Osteoblast (primary cell): ENCODE measurements at regions not wholly inside any gene's neighbourhood (a gene's known extent, or its start where the extent isn't known, plus 50 kb on each side); places are given as distances from the start of the nearest gene placed in this dataset.
A peak's percentile ranks its signal among the peaks of the same experiment; 100 is the strongest.

Source experiments
- DNase-seq: peaks from one replicate; pipeline ENCODE4 v3.0.0; 2011; ENCODE audit warnings: low spot score, mixed read lengths; ENCODE audit not compliant: insufficient read length; ENCODE audit errors: missing footprints
- H2AFZ ChIP-seq: 2 replicates; pipeline ENCODE4 v1.6.0; 2011; ENCODE audit warnings: mild to moderate bottlenecking, low read length
- H3K27ac ChIP-seq: 2 replicates; pipeline ENCODE4 v1.5.1; 2011; ENCODE audit warnings: mild to moderate bottlenecking, low read depth, low read length, moderate library complexity
- H3K27me3 ChIP-seq: 2 replicates; pipeline ENCODE4 v1.6.0; 2012; ENCODE audit warnings: mild to moderate bottlenecking, control low read depth, inconsistent platforms, low read length, moderate library complexity; ENCODE audit not compliant: insufficient read depth
- H3K36me3 ChIP-seq: 2 replicates; pipeline ENCODE4 v1.5.1; 2011; ENCODE audit warnings: mild to moderate bottlenecking, low read length, control low read depth, moderate library complexity; ENCODE audit not compliant: insufficient read depth
- H3K4me1 ChIP-seq: 2 replicates; pipeline ENCODE4 v1.5.1; 2011; ENCODE audit warnings: mild to moderate bottlenecking, low read length, control low read depth, moderate library complexity; ENCODE audit not compliant: insufficient read depth
- H3K4me2 ChIP-seq: 2 replicates; pipeline ENCODE4 v1.6.0; 2011; ENCODE audit warnings: mild to moderate bottlenecking, low read length; ENCODE audit not compliant: insufficient read depth
- H3K4me3 ChIP-seq: fragments of 200-600 bp; sonication (generic); 3 replicates; pipeline ENCODE4 v1.5.1; 2012; ENCODE audit warnings: mild to moderate bottlenecking, low read length, inconsistent platforms; ENCODE audit not compliant: insufficient read depth
- H3K79me2 ChIP-seq: 2 replicates; pipeline ENCODE4 v1.6.0; 2012; ENCODE audit warnings: mild to moderate bottlenecking, low read length, control low read depth, inconsistent platforms; ENCODE audit not compliant: insufficient read depth
- H3K9me3 ChIP-seq: 2 replicates; pipeline ENCODE4 v1.5.1; 2011; ENCODE audit warnings: low read depth, low read length, control low read depth
- H4K20me1 ChIP-seq: 2 replicates; pipeline ENCODE4 v1.6.0; 2012; ENCODE audit warnings: mild to moderate bottlenecking, low read length, control low read depth; ENCODE audit not compliant: insufficient read depth
- CTCF ChIP-seq: IDR thresholded peaks from 2 replicates; pipeline ENCODE4 v1.5.1; 2011; ENCODE audit warnings: mild to moderate bottlenecking, low read depth, low read length, moderate library complexity; ENCODE audit errors: extremely low read depth

- no peak overlapping the region for H3K4me2 ChIP-seq
- peaks cover 17% of the 10 kb centered on the region for H3K27me3 ChIP-seq
- H3K4me1 ChIP-seq = peaks cover 16% of the 10 kb centered on the region
- DNase-seq = no peak
- no peaks in the 10 kb centered on the region for H4K20me1 ChIP-seq
- no peaks in the 10 kb centered on the region for H3K9me3 ChIP-seq
- no peak overlapping the region for H2AFZ ChIP-seq
- no peak overlapping the region for H3K27ac ChIP-seq
- TF ChIP-seq CTCF = no peak
- no peaks in the 10 kb centered on the region for H3K79me2 ChIP-seq
- H3K36me3 ChIP-seq = no peaks in the 10 kb centered on the region
- H3K4me3 ChIP-seq = no peak overlapping the region
These were observed 477.7 kb downstream of the TNS1 start for GRCh38 chr2:217525076-217525475.

- Histone ChIP-seq H3K27me3 (peaks cover 17% of the 10 kb centered on the region), H3K4me2 (no peak overlapping the region), H3K36me3 (no peaks in the 10 kb centered on the region), H3K79me2 (no peaks in the 10 kb centered on the region), H3K9me3 (no peaks in the 10 kb centered on the region), H3K4me1 (peaks cover 16% of the 10 kb centered on the region), H3K4me3 (no peak overlapping the region), H2AFZ (no peak overlapping the region), H4K20me1 (no peaks in the 10 kb centered on the region), H3K27ac (no peak overlapping the region)
- peak; percentile 50 for DNase-seq
- TF ChIP-seq CTCF = no peak
These were observed 479.5 kb downstream of the TNS1 start for GRCh38 chr2:217523286-217523685.

GRCh38 chr2:217521820-217522219, 481.0 kb downstream of the TNS1 start:
- no peak for TF ChIP-seq CTCF

GRCh38 chr2:217520356-217521010, 482.3 kb downstream of the TNS1 start:
- Histone ChIP-seq H3K27me3 (peaks cover 4% of the 10 kb centered on the region), H3K9me3 (no peaks in the 10 kb centered on the region), H2AFZ (no peak overlapping the region), H3K79me2 (no peaks in the 10 kb centered on the region), H3K4me2 (no peak overlapping the region), H3K36me3 (no peaks in the 10 kb centered on the region), H3K27ac (no peak overlapping the region), H3K4me3 (no peak overlapping the region), H4K20me1 (no peaks in the 10 kb centered on the region), H3K4me1 (peaks cover 4% of the 10 kb centered on the region)
- TF ChIP-seq CTCF = no peak
- DNase-seq = no peak

More at GRCh38 chr2:217521820-217522219, 481.0 kb downstream of the TNS1 start:
- no peak overlapping the region for H3K4me2 ChIP-seq
- H3K27me3 ChIP-seq = peaks cover 17% of the 10 kb centered on the region
- DNase-seq = no peak
- no peaks in the 10 kb centered on the region for H3K36me3 ChIP-seq
- H3K9me3 ChIP-seq = no peaks in the 10 kb centered on the region
- no peak overlapping the region for H2AFZ ChIP-seq
- H3K4me3 ChIP-seq = no peak overlapping the region
- peaks cover 4% of the 10 kb centered on the region for H3K4me1 ChIP-seq
- H4K20me1 ChIP-seq = no peaks in the 10 kb centered on the region
- H3K79me2 ChIP-seq = no peaks in the 10 kb centered on the region
- H3K27ac ChIP-seq = no peak overlapping the region
